ENCODE measurements at regions not wholly inside any gene's neighbourhood (a gene's known extent, or its start where the extent isn't known, plus 50 kb on each side); places are given as distances from the start of the nearest gene placed in this dataset.
"Not testable (repeated sequence)": the region's sequence is repeated elsewhere in the genome, so short reads cannot be mapped to it uniquely, and the experiment has no call there.

GRCh38 chr4:100631281-100631968, 113.6 kb upstream of the EMCN start:
- DNase-seq = no peak

DNA sequence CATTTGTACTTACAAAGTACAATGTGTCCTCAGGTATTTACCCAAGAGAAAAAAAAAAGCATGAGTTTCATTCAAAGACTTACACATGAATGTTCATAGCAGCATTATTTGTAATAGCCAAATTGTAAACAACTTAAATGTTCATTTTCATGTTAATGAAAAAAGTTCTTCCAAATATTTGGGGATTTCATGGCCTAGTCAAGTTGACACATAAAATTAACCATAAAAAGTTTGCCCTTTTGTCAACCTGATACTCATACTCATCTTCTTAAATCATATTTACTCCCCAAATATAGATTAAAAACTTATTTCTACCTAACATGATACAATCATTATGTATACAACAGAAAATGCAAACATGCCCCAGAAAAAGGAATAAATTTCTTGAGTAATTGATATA, 112.5 kb upstream of the EMCN start:
- no peak for DNase-seq

GRCh38 chr4:100609810-100610209, 92.0 kb upstream of the EMCN start:
- no peak for DNase-seq

DNA sequence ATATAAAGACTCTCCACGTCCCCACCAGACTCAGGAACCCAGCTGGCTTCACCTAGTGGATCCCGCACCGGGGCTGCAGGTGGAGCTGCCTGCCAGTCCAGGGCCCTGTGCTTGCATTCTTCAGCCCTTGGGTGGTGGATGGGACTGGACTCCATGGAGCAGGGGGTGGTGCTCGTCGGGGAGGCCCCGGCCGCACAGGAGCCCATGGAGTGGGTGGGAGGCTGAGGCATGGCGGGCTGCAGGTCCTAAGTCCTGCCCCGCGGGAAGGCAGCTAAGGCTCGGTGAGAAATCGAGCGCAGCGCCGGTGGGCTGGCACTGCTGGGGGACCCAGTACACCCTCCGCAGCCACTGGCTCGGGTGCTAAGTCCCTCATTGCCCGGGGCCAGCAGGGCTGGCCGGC, 90.8 kb upstream of the EMCN start:
- DNase-seq = not testable (repeated sequence)

- no peak for DNase-seq
Measured at GRCh38 chr4:100605144-100605543, 87.3 kb upstream of the EMCN start.

GRCh38 chr4:100593935-100594334, 76.1 kb upstream of the EMCN start:
- no peak for DNase-seq

GRCh38 chr4:100591161-100591876, 73.5 kb upstream of the EMCN start:
- DNase-seq = no peak

GRCh38 chr4:100590325-100590724, 72.5 kb upstream of the EMCN start:
- DNase-seq = no peak

GRCh38 chr4:100588076-100588475, 70.3 kb upstream of the EMCN start:
- DNase-seq = no peak

GRCh38 chr4:100582146-100582545, 64.3 kb upstream of the EMCN start:
- no peak for DNase-seq

- DNase-seq = no peak
Measured at GRCh38 chr4:100581337-100581736, 63.5 kb upstream of the EMCN start.

- no peak for DNase-seq
Measured at GRCh38 chr4:100576570-100576969, 58.7 kb upstream of the EMCN start.

GRCh38 chr4:100574607-100575006, 56.8 kb upstream of the EMCN start:
- no peak for DNase-seq

DNA sequence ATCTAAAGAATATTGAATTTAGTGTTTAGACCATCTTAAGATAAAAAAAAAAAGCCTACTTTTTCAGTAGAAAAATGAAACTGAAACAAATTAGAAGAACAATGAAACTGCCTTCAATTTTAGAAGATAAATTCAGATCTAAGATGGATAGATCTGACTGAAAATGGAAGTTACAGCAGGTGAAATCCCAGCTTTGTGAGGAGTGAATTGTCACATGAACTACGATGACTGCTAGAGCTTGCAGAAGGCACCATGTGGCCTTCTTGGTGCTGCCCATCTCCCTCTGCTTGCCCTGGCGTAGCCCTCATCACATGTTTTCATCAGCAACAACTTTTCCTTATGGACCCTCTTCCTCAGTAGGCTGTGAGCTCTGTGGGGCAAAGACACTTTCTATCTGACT, 51.4 kb upstream of the EMCN start:
- no peak for DNase-seq

Measured in NCI-H1930 (cell line).